ENCODE measurements at regions not wholly inside any gene's neighbourhood (a gene's known extent, or its start where the extent isn't known, plus 50 kb on each side); places are given as distances from the start of the nearest gene placed in this dataset.

DNA sequence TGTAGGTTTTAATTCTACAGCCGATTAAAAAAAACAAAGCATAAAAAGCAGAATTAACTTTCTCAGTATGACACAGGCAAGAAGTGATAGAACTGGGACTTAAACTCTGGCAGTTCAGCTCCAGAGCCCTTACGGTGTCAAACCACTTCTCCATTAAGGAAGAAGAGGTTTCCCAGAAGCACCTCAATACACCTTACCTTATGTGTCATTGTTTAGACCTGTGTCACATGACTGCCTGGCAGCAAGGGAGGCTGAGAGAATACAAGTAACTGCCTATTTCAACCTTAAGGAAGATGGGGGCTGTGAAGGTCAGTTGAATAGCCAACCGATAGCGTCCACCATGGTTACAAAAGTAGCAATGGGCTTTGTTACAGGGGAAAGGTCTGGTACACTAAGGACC is 54.6 kb upstream of the ARHGAP5 start:
- peaks cover 0 to 18% (median 11%) of the 10 kb centered on the region in 5 donors for H3K27me3 Mint-ChIP-seq
- no peak overlapping the region for H3K4me3 Mint-ChIP-seq
- Histone ChIP-seq H3K4me3 (ENCODE audit: low read length) (no peak overlapping the region), H3K27me3 (ENCODE audit: control insufficient read depth in 2 of 2, insufficient read depth in 2 of 2, low read length in 2 of 2) (peaks cover 0 to 3% of the 10 kb centered on the region in 2 donors), H3K4me1 (ENCODE audit: control insufficient read depth in 2 of 2, insufficient read depth in 2 of 2, low read length in 2 of 2) (no peaks in the 10 kb centered on the region), H3K36me3 (ENCODE audit: control insufficient read depth in 2 of 3, insufficient read depth in 3 of 3, low read length in 3 of 3) (no peaks in the 10 kb centered on the region), H3K9me3 (ENCODE audit: control insufficient read depth in 2 of 3, low read length in 3 of 3) (no peaks in the 10 kb centered on the region), H3K27ac (ENCODE audit: low read depth, low read length) (no peak overlapping the region)
- CTCF ChIA-PET: no interaction called here
- H3K9me3 Mint-ChIP-seq: peaks cover 0 to 3% (median 0%) of the 10 kb centered on the region in 11 donors
- H3K36me3 Mint-ChIP-seq: no peaks in the 10 kb centered on the region
- DNase-seq (no peak), ATAC-seq (no peak)
- POLR2A ChIA-PET: no interaction called here
- no peak overlapping the region for H3K27ac Mint-ChIP-seq
- no peaks in the 10 kb centered on the region for H3K4me1 Mint-ChIP-seq
- intact Hi-C loops (cut with micrococcal nuclease): no loop called here

DNA sequence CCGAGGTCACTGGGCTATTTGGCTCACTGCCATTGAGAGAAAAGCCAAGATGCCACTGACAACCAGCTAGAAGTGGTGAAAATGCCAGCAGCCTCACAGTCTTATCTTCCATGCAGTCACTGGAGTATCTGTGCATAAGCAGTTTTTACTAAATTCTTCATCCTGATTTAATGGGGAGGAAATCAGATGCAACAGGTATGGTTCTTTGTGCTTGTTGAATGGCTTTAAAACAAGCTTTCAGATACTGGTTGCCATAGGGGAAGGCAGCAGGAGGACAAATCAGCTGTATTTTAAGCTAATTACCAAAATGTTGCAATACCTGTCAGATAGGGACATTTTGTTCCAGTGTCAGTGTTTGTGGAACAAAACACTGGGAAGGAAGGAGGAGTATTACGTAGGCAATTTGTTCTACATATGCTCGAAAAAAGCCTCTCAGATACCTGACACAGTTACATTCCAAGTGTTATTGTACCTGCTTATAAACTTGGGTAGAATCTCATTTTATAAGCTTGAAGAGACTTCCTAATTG is 54.1 kb upstream of the ARHGAP5 start:
- Histone ChIP-seq H3K4me1 (ENCODE audit: control insufficient read depth in 2 of 2, insufficient read depth in 2 of 2, low read length in 2 of 2) (no peaks in the 10 kb centered on the region), H3K27me3 (ENCODE audit: control insufficient read depth in 2 of 2, insufficient read depth in 2 of 2, low read length in 2 of 2) (peaks cover 0 to 3% of the 10 kb centered on the region in 2 donors), H3K27ac (ENCODE audit: low read depth, low read length) (no peak overlapping the region), H3K9me3 (ENCODE audit: control insufficient read depth in 2 of 3, low read length in 3 of 3) (no peaks in the 10 kb centered on the region), H3K4me3 (ENCODE audit: low read length) (no peak overlapping the region), H3K36me3 (ENCODE audit: control insufficient read depth in 2 of 3, insufficient read depth in 3 of 3, low read length in 3 of 3) (no peaks in the 10 kb centered on the region)
- H3K4me3 Mint-ChIP-seq: no peak overlapping the region
- H3K27ac Mint-ChIP-seq: no peak overlapping the region
- no peaks in the 10 kb centered on the region for H3K4me1 Mint-ChIP-seq
- no peaks in the 10 kb centered on the region for H3K36me3 Mint-ChIP-seq
- ChIA-PET POLR2A (no interaction called here), CTCF (interaction anchor here (0.9 kb wide), 1 partner anchor 230 kb away, joined by 3 read pairs; no protein-coding TSS in a partner anchor)
- DNase-seq (no peak), ATAC-seq (no peak)
- peaks cover 0 to 18% (median 11%) of the 10 kb centered on the region in 5 donors for H3K27me3 Mint-ChIP-seq
- intact Hi-C loops (cut with micrococcal nuclease): no loop called here
- H3K9me3 Mint-ChIP-seq: peaks cover 0 to 3% (median 0%) of the 10 kb centered on the region in 11 donors

DNA sequence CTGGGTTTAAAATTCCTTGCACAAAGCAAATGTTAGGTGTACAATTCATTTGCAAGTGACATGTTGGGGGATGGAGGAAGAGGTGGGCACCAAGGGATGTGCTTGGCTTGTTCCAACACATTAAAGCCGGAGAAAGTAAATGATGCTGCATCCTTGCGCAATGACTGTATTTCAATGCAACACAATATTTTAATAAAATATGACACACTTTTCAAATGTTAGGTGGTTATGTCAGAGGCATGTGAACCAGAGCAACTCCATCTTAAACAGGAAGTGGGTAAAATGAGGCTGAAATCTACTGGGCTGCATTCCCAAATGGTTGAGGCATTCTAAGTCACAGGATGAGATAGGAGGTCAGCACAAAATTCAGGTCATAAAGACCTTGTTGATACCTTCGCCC is 53.6 kb upstream of the ARHGAP5 start:
- Histone ChIP-seq H3K9me3 (ENCODE audit: control insufficient read depth in 2 of 3, low read length in 3 of 3) (no peaks in the 10 kb centered on the region), H3K4me3 (ENCODE audit: low read length) (no peak overlapping the region), H3K27ac (ENCODE audit: low read depth, low read length) (no peak overlapping the region), H3K27me3 (ENCODE audit: control insufficient read depth in 2 of 2, insufficient read depth in 2 of 2, low read length in 2 of 2) (peaks cover 0 to 3% of the 10 kb centered on the region in 2 donors), H3K36me3 (ENCODE audit: control insufficient read depth in 2 of 3, insufficient read depth in 3 of 3, low read length in 3 of 3) (no peaks in the 10 kb centered on the region), H3K4me1 (ENCODE audit: control insufficient read depth in 2 of 2, insufficient read depth in 2 of 2, low read length in 2 of 2) (no peaks in the 10 kb centered on the region)
- ATAC-seq (no peak), DNase-seq (no peak)
- POLR2A ChIA-PET: no interaction called here
- Mint-ChIP-seq H3K36me3 (no peaks in the 10 kb centered on the region), H3K27me3 (peaks cover 0 to 18% (median 11%) of the 10 kb centered on the region in 5 donors), H3K9me3 (peaks cover 0 to 3% (median 0%) of the 10 kb centered on the region in 11 donors), H3K4me3 (no peak overlapping the region), H3K27ac (no peak overlapping the region), H3K4me1 (no peaks in the 10 kb centered on the region)
- CTCF ChIA-PET: interaction anchor here (0.9 kb wide), 1 partner anchor 230 kb away, joined by 3 read pairs; no protein-coding TSS in a partner anchor
- intact Hi-C loops (cut with micrococcal nuclease): no loop called here

DNA sequence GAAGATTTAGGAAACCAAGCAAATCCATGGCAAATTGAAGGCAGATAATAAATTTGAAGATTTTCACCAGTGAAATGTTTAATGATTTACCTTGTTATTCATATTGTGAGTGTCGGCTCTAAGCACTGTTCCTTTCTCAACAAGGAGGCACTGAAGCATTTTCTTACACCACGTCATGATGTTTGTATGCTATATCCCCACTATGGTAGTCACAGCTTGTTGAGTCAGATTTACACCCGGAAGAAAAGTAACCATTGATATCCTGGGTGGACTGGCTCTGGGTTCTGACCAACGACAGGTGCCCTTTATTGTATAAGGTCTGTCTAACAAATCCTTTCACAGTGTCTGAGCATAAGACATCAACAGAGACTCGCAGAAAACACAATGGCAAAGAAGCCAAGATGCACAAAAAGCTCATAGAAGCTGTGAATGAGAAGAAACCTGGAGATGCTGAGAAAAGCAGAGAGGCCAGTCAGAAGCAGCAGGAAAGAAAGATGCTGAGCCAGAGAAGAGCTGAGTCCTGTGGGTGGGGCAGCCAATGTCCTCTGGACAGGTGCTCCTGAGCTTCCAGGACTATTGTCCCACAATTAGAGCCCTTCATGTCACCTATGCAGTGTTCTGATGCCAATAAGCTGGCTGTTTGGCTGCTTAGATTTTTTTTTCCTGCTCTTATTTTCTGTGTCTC is 49.7 kb upstream of the ARHGAP5 start:
- POLR2A ChIA-PET: no interaction called here
- no peak for ATAC-seq
- intact Hi-C loops (cut with micrococcal nuclease): no loop called here
- DNase-seq: no peak
- no peaks in the 10 kb centered on the region for H3K4me1 Mint-ChIP-seq
- peaks cover 0 to 18% (median 11%) of the 10 kb centered on the region in 5 donors for H3K27me3 Mint-ChIP-seq
- no peaks in the 10 kb centered on the region for H3K9me3 ChIP-seq (ENCODE audit: control insufficient read depth in 2 of 3, low read length in 3 of 3)
- no peak overlapping the region for H3K4me3 ChIP-seq (ENCODE audit: low read length)
- peaks cover 0 to 3% of the 10 kb centered on the region in 2 donors for H3K27me3 ChIP-seq (ENCODE audit: control insufficient read depth in 2 of 2, insufficient read depth in 2 of 2, low read length in 2 of 2)
- no peak overlapping the region for H3K4me3 Mint-ChIP-seq
- H3K27ac Mint-ChIP-seq: no peak overlapping the region
- CTCF ChIA-PET: interaction anchor here (0.6 kb wide), 1 partner anchor 223 kb away, joined by 3 read pairs; no protein-coding TSS in a partner anchor
- no peaks in the 10 kb centered on the region for H3K36me3 Mint-ChIP-seq
- no peaks in the 10 kb centered on the region for H3K36me3 ChIP-seq (ENCODE audit: control insufficient read depth in 2 of 3, insufficient read depth in 3 of 3, low read length in 3 of 3)
- H3K9me3 Mint-ChIP-seq: peaks cover 0 to 3% (median 0%) of the 10 kb centered on the region in 11 donors
- no peaks in the 10 kb centered on the region for H3K4me1 ChIP-seq (ENCODE audit: control insufficient read depth in 2 of 2, insufficient read depth in 2 of 2, low read length in 2 of 2)
- H3K27ac ChIP-seq (ENCODE audit: low read depth, low read length): no peak overlapping the region
